ENCODE measurements at regions not wholly inside any gene's neighbourhood (a gene's known extent, or its start where the extent isn't known, plus 50 kb on each side); places are given as distances from the start of the nearest gene placed in this dataset.
"Not testable (repeated sequence)": the region's sequence is repeated elsewhere in the genome, so short reads cannot be mapped to it uniquely, and the experiment has no call there.

DNA sequence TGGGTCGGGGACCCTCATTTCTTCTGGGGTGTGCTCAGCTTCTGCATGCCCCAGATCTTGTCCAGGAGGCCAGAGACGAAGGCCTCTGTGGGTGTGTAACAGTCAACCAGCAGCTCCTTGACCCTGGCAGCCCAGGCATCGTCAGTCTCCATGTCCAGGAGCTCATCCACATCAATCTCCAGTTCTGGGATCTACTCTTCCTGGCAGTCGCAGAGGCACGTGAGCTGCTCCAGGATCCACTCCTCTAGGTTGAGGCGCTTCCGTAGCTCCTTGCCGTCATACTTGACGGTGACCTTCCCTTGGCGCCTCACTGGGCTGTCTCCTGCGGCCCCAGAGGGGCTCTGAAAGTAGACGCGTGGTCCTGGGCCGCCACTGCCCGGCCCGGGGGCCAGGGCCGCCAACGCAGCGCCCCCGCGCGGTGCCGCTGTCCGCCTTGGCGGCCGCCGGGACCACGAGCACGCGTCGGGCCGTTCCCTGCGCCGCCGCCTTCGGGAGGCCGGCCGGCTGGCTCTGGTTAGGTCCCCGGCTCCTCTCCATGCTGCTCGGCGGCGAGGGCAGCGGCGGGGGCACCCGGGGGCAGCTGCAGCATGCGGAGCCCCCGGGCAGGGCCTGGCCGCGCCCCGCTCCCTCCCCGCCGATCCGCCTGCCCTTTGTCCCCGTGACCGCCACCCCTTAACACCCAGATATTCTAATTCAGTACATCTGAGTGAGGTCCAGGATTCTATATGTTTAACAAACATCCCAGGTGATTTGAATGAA lies 170.5 kb downstream of the SEPTIN7 start:
- no peak for DNase-seq (ENCODE audit: low spot score)

GRCh38 chr7:35975851-35976454 lies 175.1 kb downstream of the SEPTIN7 start:
- peak; percentile 73 for DNase-seq (ENCODE audit: low spot score)

DNA sequence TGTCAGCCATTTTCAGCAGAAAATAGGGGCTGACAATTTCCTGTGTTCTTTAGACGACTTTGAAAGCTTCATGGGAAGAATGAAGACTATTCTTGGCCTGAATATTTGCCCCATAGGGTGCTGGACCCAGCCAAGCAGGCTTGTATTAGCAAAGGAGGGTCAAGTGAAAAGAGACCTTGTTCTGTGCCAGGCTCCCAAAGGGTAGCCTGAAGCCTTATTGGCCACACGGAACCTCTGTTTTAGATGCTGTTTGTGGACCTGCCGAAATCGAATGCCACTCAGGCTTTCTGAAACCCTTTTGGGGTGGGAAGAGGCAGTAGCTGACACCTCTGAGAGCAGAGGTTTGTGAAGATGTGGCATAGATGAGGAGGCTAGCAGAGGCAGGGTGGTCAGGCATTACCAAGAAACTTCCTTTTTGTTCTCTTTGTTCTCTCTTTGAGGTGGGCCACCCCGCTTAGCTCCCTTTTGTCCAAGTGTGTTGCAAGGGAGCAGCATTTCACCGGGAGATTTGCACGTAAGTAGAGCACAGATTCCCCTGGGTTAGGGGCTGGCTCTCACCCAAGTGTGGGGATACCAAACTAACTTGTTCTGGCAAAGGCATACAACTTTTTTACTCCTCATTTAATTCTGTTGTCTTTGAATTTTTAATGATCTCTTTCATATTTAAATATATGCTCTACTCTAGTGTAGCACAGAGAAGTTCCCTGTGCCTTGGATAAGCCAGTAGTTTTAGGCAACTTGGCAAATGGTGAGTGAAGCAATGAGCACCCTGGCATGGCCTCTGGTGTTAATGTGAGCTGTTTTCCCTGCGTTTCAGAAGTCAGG lies 174.0 kb upstream of the EEPD1 start:
- DNase-seq (ENCODE audit: low spot score) = not testable (repeated sequence)

DNA sequence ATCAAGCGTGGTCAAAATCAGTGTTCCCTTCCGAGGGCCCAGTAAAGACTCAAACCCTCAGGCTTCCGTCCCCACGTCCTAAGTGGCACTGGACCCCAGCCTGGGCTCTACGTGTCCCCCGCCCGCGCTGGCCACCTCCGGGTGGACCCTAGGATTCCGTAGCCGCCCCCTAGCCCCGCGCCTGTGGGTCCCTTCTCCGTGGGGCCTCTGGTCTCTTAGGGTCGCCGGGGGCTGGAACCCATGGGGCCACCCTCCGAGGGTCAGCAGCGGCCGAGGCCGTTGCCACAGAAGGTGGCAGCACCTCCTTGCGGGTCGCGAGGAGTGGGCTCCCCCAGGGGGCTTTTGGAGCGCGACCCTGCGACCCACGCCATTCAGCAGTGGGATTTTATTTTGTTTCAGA lies 170.5 kb upstream of the EEPD1 start:
- no peak for DNase-seq (ENCODE audit: low spot score)

GRCh38 chr7:35983626-35984025 lies 169.4 kb upstream of the EEPD1 start:
- no peak for DNase-seq (ENCODE audit: low spot score)

GRCh38 chr7:35985126-35985754 lies 167.8 kb upstream of the EEPD1 start:
- DNase-seq (ENCODE audit: low spot score) = peak; percentile 84

GRCh38 chr7:35987016-35987415 lies 166.0 kb upstream of the EEPD1 start:
- DNase-seq (ENCODE audit: low spot score) = no peak

- DNase-seq (ENCODE audit: low spot score) = no peak
Observed at GRCh38 chr7:35988105-35988504, 164.9 kb upstream of the EEPD1 start.

DNA sequence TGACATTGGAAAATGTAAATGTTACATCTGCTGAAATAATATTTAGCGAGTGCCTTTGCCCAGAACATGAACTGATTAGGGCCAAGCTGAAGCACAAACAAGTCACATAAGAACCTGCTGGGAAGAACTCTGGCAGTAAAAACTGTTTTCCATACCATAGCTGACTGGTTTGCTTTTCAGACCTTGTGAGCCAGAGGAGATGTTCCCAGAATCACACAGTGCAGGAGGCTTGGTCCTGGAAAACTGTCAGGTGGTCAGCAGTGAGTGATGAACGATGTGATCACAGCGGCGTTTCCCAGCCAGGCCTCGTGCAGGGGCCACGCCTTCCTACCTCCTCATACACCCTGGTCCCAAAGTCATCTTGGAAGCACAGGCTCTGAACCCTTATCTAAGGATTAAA lies 164.2 kb upstream of the EEPD1 start:
- DNase-seq (ENCODE audit: low spot score) = peak; percentile 81

- DNase-seq (ENCODE audit: low spot score) = no peak
Observed at GRCh38 chr7:35991511-35992232, 161.4 kb upstream of the EEPD1 start.

GRCh38 chr7:35992436-35992835 lies 160.6 kb upstream of the EEPD1 start:
- DNase-seq (ENCODE audit: low spot score) = no peak

DNA sequence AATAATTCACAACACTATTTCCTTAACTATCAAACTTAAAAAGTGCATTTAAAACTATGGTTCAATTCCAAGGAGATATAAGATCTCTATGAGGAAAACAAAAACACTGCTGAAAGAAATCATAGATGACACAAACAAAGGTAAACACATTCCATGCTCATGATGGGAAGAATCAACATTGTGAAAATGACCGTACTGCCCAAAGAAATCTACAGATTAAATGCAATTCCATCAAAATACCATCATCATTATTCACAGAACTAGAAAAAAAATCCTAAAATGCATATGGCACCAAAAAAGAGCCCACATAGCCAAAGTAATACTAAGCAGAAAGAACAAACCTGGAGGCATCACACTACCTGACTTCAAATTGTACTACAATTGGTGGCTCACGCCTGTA lies 159.9 kb upstream of the EEPD1 start:
- DNase-seq (ENCODE audit: low spot score) = no peak

DNA sequence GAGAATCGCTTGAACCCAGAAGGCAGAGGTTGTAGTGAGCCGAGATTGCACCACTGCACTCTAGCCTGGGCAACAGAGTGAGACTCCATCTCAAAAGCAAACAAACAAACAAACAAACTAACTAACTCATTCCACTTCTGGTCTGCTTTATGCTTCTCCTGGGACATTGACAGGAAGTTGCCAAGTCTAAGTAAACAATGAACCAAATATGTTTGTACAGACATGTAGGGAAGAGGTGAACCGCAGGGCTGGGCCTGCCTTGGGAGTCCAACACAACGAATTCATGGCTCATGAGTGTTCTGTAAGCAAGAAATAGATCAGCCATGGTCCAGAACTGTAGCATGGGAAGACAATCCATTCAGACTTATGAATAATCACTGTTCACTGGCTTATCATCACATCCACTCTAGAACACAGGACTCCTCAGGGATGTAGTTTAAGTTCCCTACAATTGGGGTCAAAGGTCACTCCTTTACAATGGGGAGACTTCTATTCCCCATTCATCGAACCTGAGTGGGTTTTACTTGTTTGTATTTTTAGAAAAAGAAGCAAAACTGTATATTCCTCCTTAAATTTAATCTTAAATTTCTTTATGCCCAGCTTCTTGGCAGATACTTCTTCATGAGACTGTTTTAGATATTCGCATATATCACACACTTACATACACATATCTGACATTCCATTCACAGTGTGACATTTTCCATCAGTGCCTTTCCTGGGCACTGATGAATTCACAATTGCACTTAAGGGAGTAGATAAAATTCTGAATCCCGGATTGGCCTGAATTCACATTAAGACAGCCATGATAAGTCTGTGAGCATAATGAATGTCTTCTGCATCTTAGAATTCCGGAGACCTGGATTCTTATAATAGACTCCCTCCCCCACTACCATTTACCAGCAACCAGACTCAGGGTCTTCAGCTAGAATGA lies 159.1 kb upstream of the EEPD1 start:
- DNase-seq (ENCODE audit: low spot score) = no peak

DNA sequence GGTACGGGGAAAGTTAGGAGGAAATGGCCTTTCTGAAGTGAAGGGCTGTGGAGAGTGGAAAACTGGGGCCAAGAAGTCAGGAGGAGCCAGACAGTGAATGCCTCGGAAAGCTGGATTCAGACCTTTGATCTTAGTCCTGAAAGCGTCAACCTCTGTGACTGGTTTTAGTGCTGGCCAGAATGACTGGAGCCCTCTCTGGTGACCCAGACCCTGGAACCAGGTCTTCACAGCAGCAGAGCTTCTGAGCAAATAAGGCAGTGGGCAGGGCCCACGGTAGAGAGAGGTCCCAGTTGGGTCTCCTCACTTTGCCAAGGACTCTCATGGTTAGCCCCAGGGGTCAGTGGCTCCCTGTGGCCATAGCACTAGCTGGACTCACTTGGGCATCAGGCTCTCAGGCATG lies 157.7 kb upstream of the EEPD1 start:
- DNase-seq (ENCODE audit: low spot score) = no peak

- DNase-seq (ENCODE audit: low spot score) = no peak
Observed at GRCh38 chr7:35998481-35998880, 154.6 kb upstream of the EEPD1 start.

GRCh38 chr7:36001546-36001945 lies 151.5 kb upstream of the EEPD1 start:
- no peak for DNase-seq (ENCODE audit: low spot score)

GRCh38 chr7:36002900-36003299 lies 150.2 kb upstream of the EEPD1 start:
- DNase-seq (ENCODE audit: low spot score) = no peak

DNA sequence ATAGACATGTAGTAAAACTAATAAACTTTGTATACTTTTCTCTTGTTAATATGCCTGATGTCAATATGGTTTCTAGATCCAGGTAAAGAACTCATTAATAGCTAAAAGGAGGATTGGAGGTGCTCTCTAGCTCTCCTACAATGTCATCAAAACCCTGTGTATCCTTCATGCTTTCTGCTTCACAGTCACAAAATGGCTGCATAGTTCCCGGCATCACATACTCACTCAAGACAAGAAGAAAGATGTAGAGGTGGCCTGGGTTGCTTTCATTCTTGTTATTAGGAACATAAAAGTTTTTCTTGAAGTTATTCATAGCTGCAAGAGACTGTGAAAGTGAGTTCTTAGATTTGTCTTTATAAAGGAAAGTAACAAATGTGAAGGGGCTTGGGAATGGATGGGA lies 149.7 kb upstream of the EEPD1 start:
- no peak for DNase-seq (ENCODE audit: low spot score)

GRCh38 chr7:36005293-36005692 lies 147.8 kb upstream of the EEPD1 start:
- no peak for DNase-seq (ENCODE audit: low spot score)

- DNase-seq (ENCODE audit: low spot score) = peak; percentile 44
Observed at GRCh38 chr7:36005876-36006275, 147.2 kb upstream of the EEPD1 start.
